Esophagus squamous epithelium (tissue), 5 donors: ENCODE measurements at regions not wholly inside any gene's neighbourhood (a gene's known extent, or its start where the extent isn't known, plus 50 kb on each side); places are given as distances from the start of the nearest gene placed in this dataset.

Experiments
- DNase-seq: peaks from one replicate; lab custom pipeline; 2025; lab: John Stamatoyannopoulos, UW
- H3K27ac ChIP-seq, 4 donors: fragments of 200-600 bp; sonication (generic); one replicate each; pipeline ENCODE4 v1.5.1; 2016 to 2019; ENCODE audit warnings: mild to moderate bottlenecking in 1 of 4
- H3K27me3 ChIP-seq, 4 donors: fragments of 200-600 bp; sonication (generic); 1 replicate in 3 of 4; 2 replicates in 1 of 4; pipeline versions ENCODE4 v1.5.1 to v1.6.0; 2017 to 2021; ENCODE audit warnings: antibody characterized with exemption in 1 of 4
- H3K36me3 ChIP-seq, 3 donors: fragments of 200-600 bp; sonication (generic); one replicate each; pipeline ENCODE4 v1.5.1; 2016 to 2019
- H3K4me1 ChIP-seq, 3 donors: fragments of 200-600 bp; sonication (generic); one replicate each; pipeline ENCODE4 v1.5.1; 2017 to 2019
- H3K4me3 ChIP-seq, 4 donors: fragments of 200-600 bp; sonication (generic); 1 replicate in 3 of 4; 2 replicates in 1 of 4; pipeline ENCODE4 v1.5.1; 2016 to 2019; ENCODE audit warnings: mild to moderate bottlenecking in 2 of 4, moderate library complexity in 1 of 4
- H3K9me3 ChIP-seq, 3 donors: fragments of 200-600 bp; sonication (generic); one replicate each; pipeline ENCODE4 v1.5.1; 2016 to 2019
- CTCF ChIP-seq, 6 experiments: fragments of 450-650 bp in 4 of 6; fragments of 200-600 bp in 2 of 6; sonication (generic) in 2 of 6; IDR thresholded peaks; one replicate each; pipeline ENCODE4 v1.5.1; 2016 to 2019; ENCODE audit warnings: antibody characterized with exemption in 6 of 6, mild to moderate bottlenecking in 4 of 6, moderate library complexity in 4 of 6
- POLR2A ChIP-seq, 4 donors: fragments of 450-650 bp; IDR thresholded peaks; one replicate each; pipeline ENCODE4 v1.6.1; 2017; ENCODE audit warnings: antibody characterized with exemption in 4 of 4, mild to moderate bottlenecking in 4 of 4, moderate library complexity in 3 of 4
- WGBS, 2 donors: methylation state at CpG; one replicate each; pipeline ENCODE4 v1.1.5; 2018; 5-methylcytosine and 5-hydroxymethylcytosine counted together
- intact Hi-C: fragments of 100-400 bp; cut with DNase I; formaldehyde crosslinking; loops from one replicate; pipeline ENCODE4 v1.15.0; 2022
- small RNA-seq, 4 donors: library from RNA; depleted of rRNA; stranded (forward); fragments of <200 nt; gene quantifications; one replicate each; pipeline ENCODE3, GENCODE V24; 2016
- donor health status: DM: yes; HTN: yes; CAD: no.

GRCh38 chr18:44629406-44629805, 51.3 kb upstream of the SETBP1 start:
- Histone ChIP-seq H3K9me3 (no peaks in the 10 kb centered on the region), H3K4me1 (peaks cover 0 to 8% (median 6%) of the 10 kb centered on the region in 3 donors), H3K27me3 (no peaks in the 10 kb centered on the region), H3K4me3 (no peak overlapping the region), H3K36me3 (no peaks in the 10 kb centered on the region), H3K27ac (no peak overlapping the region)
- intact Hi-C loops = no loop called here
- 74 to 83% methylated on average over 1 of the region's 1 CpG for WGBS, 2 donors
- TF ChIP-seq CTCF (IDR thresholded peaks at IDR 0.05) (no peak), POLR2A (IDR thresholded peaks at IDR 0.05) (no peak)
- DNase-seq = no peak

- WGBS, 2 donors = 48 to 52% methylated on average over 2 of the region's 2 CpGs
- Histone ChIP-seq H3K9me3 (no peaks in the 10 kb centered on the region), H3K4me3 (no peak overlapping the region), H3K27me3 (no peaks in the 10 kb centered on the region), H3K4me1 (peaks cover 0 to 8% (median 6%) of the 10 kb centered on the region in 3 donors), H3K27ac (no peak overlapping the region), H3K36me3 (no peaks in the 10 kb centered on the region)
- DNase-seq = no peak
- intact Hi-C loops = no loop called here
- TF ChIP-seq CTCF (IDR thresholded peaks at IDR 0.05) (no peak), POLR2A (IDR thresholded peaks at IDR 0.05) (no peak)
Observed at GRCh38 chr18:44630118-44630517, 50.6 kb upstream of the SETBP1 start.

Small RNAs in the stretch of these regions (small RNA-seq; reads per million reads assigned to genes)
- gene RNA5SP455 = 0 reads per million in 4 donors
